GM12874 (cell line): ENCODE measurements at regions not wholly inside any gene's neighbourhood (a gene's known extent, or its start where the extent isn't known, plus 50 kb on each side); places are given as distances from the start of the nearest gene placed in this dataset.

Source experiments
- TF ChIP-seq, protein P1 (sequence below): IDR thresholded peaks from 2 replicates; pipeline ENCODE4 v1.5.1; 2011; ENCODE audit warnings: low read depth, mild to moderate bottlenecking, control low read depth, low read length, moderate library complexity; ENCODE audit not compliant: insufficient read depth

GRCh38 chr10:93255546-93255945 lies 181.9 kb downstream of the CYP26A1 start:
- TF ChIP-seq, protein P1, sequence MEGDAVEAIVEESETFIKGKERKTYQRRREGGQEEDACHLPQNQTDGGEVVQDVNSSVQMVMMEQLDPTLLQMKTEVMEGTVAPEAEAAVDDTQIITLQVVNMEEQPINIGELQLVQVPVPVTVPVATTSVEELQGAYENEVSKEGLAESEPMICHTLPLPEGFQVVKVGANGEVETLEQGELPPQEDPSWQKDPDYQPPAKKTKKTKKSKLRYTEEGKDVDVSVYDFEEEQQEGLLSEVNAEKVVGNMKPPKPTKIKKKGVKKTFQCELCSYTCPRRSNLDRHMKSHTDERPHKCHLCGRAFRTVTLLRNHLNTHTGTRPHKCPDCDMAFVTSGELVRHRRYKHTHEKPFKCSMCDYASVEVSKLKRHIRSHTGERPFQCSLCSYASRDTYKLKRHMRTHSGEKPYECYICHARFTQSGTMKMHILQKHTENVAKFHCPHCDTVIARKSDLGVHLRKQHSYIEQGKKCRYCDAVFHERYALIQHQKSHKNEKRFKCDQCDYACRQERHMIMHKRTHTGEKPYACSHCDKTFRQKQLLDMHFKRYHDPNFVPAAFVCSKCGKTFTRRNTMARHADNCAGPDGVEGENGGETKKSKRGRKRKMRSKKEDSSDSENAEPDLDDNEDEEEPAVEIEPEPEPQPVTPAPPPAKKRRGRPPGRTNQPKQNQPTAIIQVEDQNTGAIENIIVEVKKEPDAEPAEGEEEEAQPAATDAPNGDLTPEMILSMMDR: no peak
